WERI-Rb-1 (cell line): ENCODE measurements at regions not wholly inside any gene's neighbourhood (a gene's known extent, or its start where the extent isn't known, plus 50 kb on each side); places are given as distances from the start of the nearest gene placed in this dataset.

Source experiments
- DNase-seq: peaks from one replicate; pipeline ENCODE4 v3.0.0-alpha.2; 2020
- H3K27ac ChIP-seq: fragments of 250-450 bp; sonication (Bioruptor Pico); 2 replicates; pipeline ENCODE4 v1.5.1; 2020; ENCODE audit warnings: mild to moderate bottlenecking, moderate library complexity
- H3K27me3 ChIP-seq: fragments of 250-450 bp; sonication (Bioruptor Pico); 2 replicates; pipeline ENCODE4 v1.5.1; 2021; ENCODE audit warnings: mild to moderate bottlenecking, low read depth, moderate library complexity; ENCODE audit not compliant: insufficient read depth, severe bottlenecking
- H3K36me3 ChIP-seq: fragments of 250-450 bp; sonication (Bioruptor Pico); 2 replicates; pipeline ENCODE4 v1.5.1; 2020; ENCODE audit warnings: mild to moderate bottlenecking, moderate library complexity
- H3K4me3 ChIP-seq: 2 replicates; pipeline ENCODE4 v1.5.1; 2011; ENCODE audit warnings: low read depth, mild to moderate bottlenecking, control low read depth, low read length
- H3K9me3 ChIP-seq: fragments of 250-450 bp; sonication (Bioruptor Pico); 2 replicates; pipeline ENCODE4 v1.5.1; 2021; ENCODE audit warnings: mild to moderate bottlenecking, moderate library complexity; ENCODE audit not compliant: severe bottlenecking
- TF ChIP-seq, protein P1 (sequence below): IDR thresholded peaks from 2 replicates; pipeline ENCODE4 v1.5.1; 2011; ENCODE audit warnings: low read depth, mild to moderate bottlenecking, control low read depth, inconsistent platforms, low read length

DNA sequence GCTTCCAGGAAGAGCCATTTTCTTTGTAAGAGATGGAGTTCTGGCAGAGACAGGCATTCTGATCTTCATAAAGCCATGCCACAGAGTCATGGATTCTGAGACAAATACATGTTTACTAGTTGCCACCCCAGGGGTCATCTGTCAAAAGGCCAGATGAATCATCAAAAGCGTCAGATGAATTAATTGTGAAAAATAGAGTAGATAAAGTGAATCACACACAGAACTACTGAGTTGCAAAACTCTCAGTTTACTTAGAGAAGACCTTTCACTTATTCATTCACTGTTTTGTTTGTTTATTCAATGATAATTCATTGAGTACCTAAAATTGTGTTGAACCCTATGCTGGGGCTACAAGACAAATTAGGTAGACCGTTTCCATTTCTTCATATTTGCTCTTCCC lies 157.7 kb upstream of the SERPINE2 start:
- Histone ChIP-seq H3K27me3 (no peaks in the 10 kb centered on the region), H3K36me3 (no peaks in the 10 kb centered on the region), H3K27ac (no peak overlapping the region), H3K9me3 (peaks cover 4% of the 10 kb centered on the region), H3K4me3 (no peak overlapping the region)
- TF ChIP-seq, protein P1, sequence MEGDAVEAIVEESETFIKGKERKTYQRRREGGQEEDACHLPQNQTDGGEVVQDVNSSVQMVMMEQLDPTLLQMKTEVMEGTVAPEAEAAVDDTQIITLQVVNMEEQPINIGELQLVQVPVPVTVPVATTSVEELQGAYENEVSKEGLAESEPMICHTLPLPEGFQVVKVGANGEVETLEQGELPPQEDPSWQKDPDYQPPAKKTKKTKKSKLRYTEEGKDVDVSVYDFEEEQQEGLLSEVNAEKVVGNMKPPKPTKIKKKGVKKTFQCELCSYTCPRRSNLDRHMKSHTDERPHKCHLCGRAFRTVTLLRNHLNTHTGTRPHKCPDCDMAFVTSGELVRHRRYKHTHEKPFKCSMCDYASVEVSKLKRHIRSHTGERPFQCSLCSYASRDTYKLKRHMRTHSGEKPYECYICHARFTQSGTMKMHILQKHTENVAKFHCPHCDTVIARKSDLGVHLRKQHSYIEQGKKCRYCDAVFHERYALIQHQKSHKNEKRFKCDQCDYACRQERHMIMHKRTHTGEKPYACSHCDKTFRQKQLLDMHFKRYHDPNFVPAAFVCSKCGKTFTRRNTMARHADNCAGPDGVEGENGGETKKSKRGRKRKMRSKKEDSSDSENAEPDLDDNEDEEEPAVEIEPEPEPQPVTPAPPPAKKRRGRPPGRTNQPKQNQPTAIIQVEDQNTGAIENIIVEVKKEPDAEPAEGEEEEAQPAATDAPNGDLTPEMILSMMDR, result no peak
- no peak for DNase-seq

DNA sequence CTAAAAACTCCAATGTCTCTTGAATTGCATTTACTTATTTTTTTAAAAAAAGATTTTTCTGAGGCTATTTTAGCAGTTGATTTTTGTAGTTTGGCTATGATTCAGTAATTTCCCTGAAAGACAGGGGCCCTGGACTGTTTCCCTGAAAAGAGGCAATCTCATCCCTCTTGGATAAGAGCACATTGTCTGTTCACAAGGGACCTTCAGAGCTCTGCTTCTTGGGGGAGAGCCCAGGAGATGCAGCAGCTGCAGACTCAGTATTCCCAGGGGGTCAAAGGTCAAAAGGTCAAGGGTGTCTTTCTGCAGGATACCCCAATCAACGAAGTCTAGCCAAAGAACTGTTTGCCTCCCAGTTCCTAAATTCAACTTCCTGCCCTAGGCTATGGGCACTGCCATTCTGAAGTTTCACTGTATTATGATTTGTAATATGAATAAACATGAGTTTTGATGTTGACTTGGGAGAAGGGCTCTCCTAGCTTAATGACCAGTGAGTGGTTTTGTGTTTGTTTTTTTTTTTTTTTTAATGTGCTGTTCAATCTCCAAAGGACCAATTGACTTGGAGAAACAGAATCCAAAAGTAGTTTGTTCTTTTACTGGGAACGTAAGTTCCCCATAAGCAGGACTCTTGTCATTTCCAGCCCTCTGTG lies 157.0 kb upstream of the SERPINE2 start:
- no peak for DNase-seq

DNA sequence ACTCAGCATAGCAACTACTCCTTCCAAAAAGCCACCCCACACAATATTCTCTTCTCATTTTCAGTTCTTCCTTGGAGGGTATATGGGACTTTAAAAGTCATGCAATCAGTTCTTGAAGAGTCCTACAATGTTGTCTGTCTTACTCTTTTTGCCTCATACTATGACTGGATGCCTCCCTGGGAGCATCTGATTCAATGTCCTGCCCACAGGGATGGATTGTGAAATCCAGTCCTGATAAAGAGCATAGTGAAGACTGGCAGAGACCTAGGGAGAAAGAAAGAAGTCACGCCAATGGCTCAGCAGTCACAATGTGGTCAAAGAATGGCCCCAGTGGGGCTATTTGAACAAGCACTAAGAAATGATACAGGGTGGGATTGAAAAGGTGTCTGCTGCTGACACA lies 155.1 kb upstream of the SERPINE2 start:
- Histone ChIP-seq H3K27me3 (no peaks in the 10 kb centered on the region), H3K27ac (no peak overlapping the region), H3K36me3 (no peaks in the 10 kb centered on the region), H3K9me3 (peaks cover 4% of the 10 kb centered on the region), H3K4me3 (no peak overlapping the region)
- no peak for DNase-seq
- TF ChIP-seq, protein P1, result no peak

More for the DNA sequence above, 157.0 kb upstream of the SERPINE2 start:
- H3K9me3 ChIP-seq, result peaks cover 4% of the 10 kb centered on the region
- H3K27ac ChIP-seq, result no peak overlapping the region
- no peaks in the 10 kb centered on the region for H3K27me3 ChIP-seq
- TF ChIP-seq, protein P1, result no peak
- H3K4me3 ChIP-seq, result no peak overlapping the region
- no peaks in the 10 kb centered on the region for H3K36me3 ChIP-seq

DNA sequence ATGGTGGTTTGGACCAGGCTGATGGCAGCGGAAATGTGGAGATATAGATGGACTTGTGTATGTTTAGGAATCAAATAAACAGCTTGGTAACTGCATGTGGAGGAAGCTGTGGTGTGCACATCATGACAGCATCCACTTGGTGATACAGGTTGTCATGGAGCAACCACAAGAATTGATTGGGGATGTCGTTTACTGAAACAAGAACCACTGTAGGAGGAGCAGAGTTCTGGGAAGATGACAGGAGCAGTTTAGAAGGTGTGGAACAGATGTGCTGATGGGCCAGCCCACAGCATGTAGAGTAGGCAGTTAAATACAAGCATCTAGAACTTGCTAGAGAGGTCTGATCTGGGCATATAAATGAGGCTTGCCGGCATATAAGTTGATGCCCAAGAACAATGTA lies 152.4 kb upstream of the SERPINE2 start:
- H3K36me3 ChIP-seq, result no peaks in the 10 kb centered on the region
- TF ChIP-seq, protein P1, result no peak

DNA sequence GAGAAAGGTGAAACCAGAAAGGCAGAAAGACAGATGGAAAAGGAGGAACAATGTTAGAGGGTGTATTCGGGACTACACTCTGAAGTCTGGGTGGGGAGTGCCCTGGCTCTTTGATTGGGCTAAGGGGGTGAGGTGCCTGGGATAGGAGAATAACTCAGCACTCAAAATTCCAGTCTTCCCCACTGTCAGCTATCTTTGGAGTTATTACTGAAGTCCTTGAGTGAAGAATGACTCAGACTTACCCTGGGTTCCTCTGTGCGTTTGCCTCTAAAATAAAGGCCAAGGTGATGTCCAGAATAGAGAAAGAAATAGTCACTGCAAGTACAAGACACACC lies 151.8 kb upstream of the SERPINE2 start:
- DNase-seq, result no peak
- Histone ChIP-seq H3K27ac (no peak overlapping the region), H3K36me3 (no peaks in the 10 kb centered on the region), H3K4me3 (no peak overlapping the region), H3K27me3 (no peaks in the 10 kb centered on the region), H3K9me3 (peaks cover 4% of the 10 kb centered on the region)
- TF ChIP-seq, protein P1, result no peak

More for the DNA sequence above, 152.4 kb upstream of the SERPINE2 start:
- Histone ChIP-seq H3K4me3 (no peak overlapping the region), H3K9me3 (peaks cover 4% of the 10 kb centered on the region), H3K27ac (no peak overlapping the region), H3K27me3 (no peaks in the 10 kb centered on the region)
- no peak for DNase-seq

DNA sequence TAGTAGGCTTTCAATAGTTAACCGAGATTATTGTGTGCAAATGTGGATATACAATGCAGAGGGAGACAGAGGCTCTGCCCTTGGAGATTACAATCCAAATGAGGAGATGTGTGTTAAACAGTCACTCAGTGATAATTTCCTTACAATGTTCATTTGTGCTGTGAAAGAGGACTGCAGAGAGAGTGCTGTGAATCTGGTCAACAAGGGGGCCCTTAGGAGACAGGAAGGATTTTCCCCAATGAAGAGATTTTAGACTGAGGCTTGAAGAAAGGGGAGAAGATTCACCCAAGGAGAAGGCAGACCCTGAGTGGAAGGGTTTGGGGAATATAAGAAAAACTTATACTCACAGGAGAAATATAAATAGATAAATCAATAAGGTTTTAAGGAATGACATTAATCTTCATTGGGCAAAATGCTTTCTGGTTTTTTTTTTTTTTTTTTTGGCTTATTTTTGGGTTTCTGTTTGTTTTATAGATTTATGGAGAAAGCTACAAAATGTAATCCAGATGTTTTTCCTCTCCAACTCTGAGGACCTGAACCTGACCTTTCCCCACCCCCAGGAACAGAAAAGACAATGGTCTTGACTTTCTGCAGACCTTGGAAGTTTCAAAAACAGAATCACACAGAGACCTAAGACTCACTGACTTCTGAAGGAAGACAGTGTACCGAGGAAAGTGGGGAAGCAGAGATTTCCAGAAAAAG lies 151.3 kb upstream of the SERPINE2 start:
- Histone ChIP-seq H3K4me3 (no peak overlapping the region), H3K9me3 (peaks cover 4% of the 10 kb centered on the region), H3K27me3 (no peaks in the 10 kb centered on the region), H3K27ac (no peak overlapping the region), H3K36me3 (no peaks in the 10 kb centered on the region)
- TF ChIP-seq, protein P1, result no peak
- DNase-seq, result no peak
